ENCODE measurements at regions not wholly inside any gene's neighbourhood (a gene's known extent, or its start where the extent isn't known, plus 50 kb on each side); places are given as distances from the start of the nearest gene placed in this dataset.

- DNase-seq (ENCODE audit: low spot score), result no peak
- no peak overlapping the region for H3K4me3 ChIP-seq (ENCODE audit: low read depth in 1 of 3, low read length in 3 of 3)
- no peaks in the 10 kb centered on the region for H3K27me3 ChIP-seq (ENCODE audit: control insufficient read depth in 4 of 4, insufficient read depth in 4 of 4, low read length in 3 of 4)
- H3K9ac ChIP-seq (ENCODE audit: low read depth in 1 of 2, low read length in 2 of 2), result no peak overlapping the region
- TF ChIP-seq REST (IDR thresholded peaks at IDR 0.05), result no peak
- no peak for TF ChIP-seq TAF1 (conservative IDR thresholded peaks at IDR 0.05)
- TF ChIP-seq HNF4A (conservative IDR thresholded peaks at IDR 0.05), result no peak
- TF ChIP-seq RXRA (IDR thresholded peaks at IDR 0.05), result no peak
- no peak for TF ChIP-seq NR2F2 (IDR thresholded peaks at IDR 0.05)
- TF ChIP-seq SP1 (IDR thresholded peaks at IDR 0.05), result no peak
- TF ChIP-seq HNF4G (IDR thresholded peaks at IDR 0.05), result no peak
- no peak for TF ChIP-seq JUND (IDR thresholded peaks at IDR 0.05)
- no peak for TF ChIP-seq CTCF (IDR thresholded peaks at IDR 0.05; ENCODE audit: low read depth, low read length, missing input control)
- TF ChIP-seq YY1 (IDR thresholded peaks at IDR 0.05), result no peak
- no peak for TF ChIP-seq FOXA2 (IDR thresholded peaks at IDR 0.05)
- no peaks in the 10 kb centered on the region for H3K36me3 ChIP-seq (ENCODE audit: control insufficient read depth in 4 of 4, insufficient read depth in 3 of 4, low read depth in 1 of 4, low read length in 3 of 4)
- 79% methylated on average over 4 of the region's 4 CpGs for WGBS
- peaks cover 0 to 3% (median 0%) of the 10 kb centered on the region in 4 donors for H3K4me1 ChIP-seq (ENCODE audit: control insufficient read depth in 4 of 4, insufficient read depth in 4 of 4, low read length in 3 of 4)
- H3K27ac ChIP-seq (ENCODE audit: low read depth in 1 of 2, low read length in 2 of 2), result no peak overlapping the region
- no peaks in the 10 kb centered on the region for H3K9me3 ChIP-seq (ENCODE audit: control insufficient read depth in 4 of 4, low read length in 3 of 4)
Measured at GRCh38 chr13:34701919-34702318, 240.2 kb upstream of the NBEA start.

- TF ChIP-seq ATF3 (IDR thresholded peaks at IDR 0.05), result no peak
- peaks cover 0 to 1% (median 0%) of the 10 kb centered on the region in 4 donors for H3K9me3 ChIP-seq (ENCODE audit: control insufficient read depth in 4 of 4, low read length in 3 of 4)
- H3K27me3 ChIP-seq (ENCODE audit: control insufficient read depth in 4 of 4, insufficient read depth in 4 of 4, low read length in 3 of 4), result no peaks in the 10 kb centered on the region
- H3K27ac ChIP-seq (ENCODE audit: low read depth in 1 of 2, low read length in 2 of 2), result no peak overlapping the region
- no peaks in the 10 kb centered on the region for H3K36me3 ChIP-seq (ENCODE audit: control insufficient read depth in 4 of 4, insufficient read depth in 3 of 4, low read depth in 1 of 4, low read length in 3 of 4)
- H3K4me1 ChIP-seq (ENCODE audit: control insufficient read depth in 4 of 4, insufficient read depth in 4 of 4, low read length in 3 of 4), result no peaks in the 10 kb centered on the region
- H3K4me3 ChIP-seq (ENCODE audit: low read depth in 1 of 3, low read length in 3 of 3), result no peak overlapping the region
- WGBS, result 38% methylated on average over 1 of the region's 1 CpG
- no peak overlapping the region for H3K9ac ChIP-seq (ENCODE audit: low read depth in 1 of 2, low read length in 2 of 2)
- DNase-seq (ENCODE audit: low spot score), result no peak
Measured at GRCh38 chr13:34708566-34709313, 233.3 kb upstream of the NBEA start.

All from liver (tissue), 8 donors.